Mesenchymal stem cell (in vitro differentiated cells and primary cell): ENCODE measurements at regions not wholly inside any gene's neighbourhood (a gene's known extent, or its start where the extent isn't known, plus 50 kb on each side); places are given as distances from the start of the nearest gene placed in this dataset.

Experiments
- DNase-seq: peaks from one replicate; pipeline ENCODE4 v3.0.0-alpha.2; 2013
- H2AFZ ChIP-seq: one replicate; pipeline ENCODE4 v1.6.1; 2013; ENCODE audit warnings: low read depth, mild to moderate bottlenecking, control low read depth, inconsistent platforms, low read length, moderate library complexity
- H2AK5ac ChIP-seq: 2 replicates; pipeline ENCODE4 v1.6.1; 2013; ENCODE audit warnings: low read length, moderate library complexity, mild to moderate bottlenecking, inconsistent platforms; ENCODE audit not compliant: severe bottlenecking
- H2BK120ac ChIP-seq: one replicate; pipeline ENCODE4 v1.6.1; 2013; ENCODE audit warnings: low read depth, mild to moderate bottlenecking, inconsistent platforms, low read length, moderate library complexity
- H2BK12ac ChIP-seq, 2 experiments: one replicate each; pipeline ENCODE4 v1.6.1; 2013; ENCODE audit warnings: inconsistent platforms in 2 of 2, low read length in 2 of 2, mild to moderate bottlenecking in 2 of 2, moderate library complexity in 2 of 2, control low read depth in 1 of 2
- H2BK15ac ChIP-seq: one replicate; pipeline ENCODE4 v1.6.1; 2013; ENCODE audit warnings: mild to moderate bottlenecking, low read depth, inconsistent platforms; ENCODE audit not compliant: poor library complexity, severe bottlenecking
- H2BK5ac ChIP-seq: 2 replicates; pipeline ENCODE4 v1.6.1; 2013; ENCODE audit warnings: low read depth, mild to moderate bottlenecking, low read length, control low read depth, inconsistent platforms; ENCODE audit not compliant: poor library complexity, severe bottlenecking
- H3K14ac ChIP-seq, 2 experiments: one replicate each; pipeline ENCODE4 v1.6.1; 2013; ENCODE audit warnings: inconsistent platforms in 2 of 2, low read length in 2 of 2, control low read depth in 1 of 2, mild to moderate bottlenecking in 1 of 2, moderate library complexity in 1 of 2
- H3K18ac ChIP-seq, 2 experiments: one replicate each; pipeline ENCODE4 v1.6.1; 2013; ENCODE audit warnings: inconsistent platforms in 2 of 2, low read length in 2 of 2, control low read depth in 1 of 2, low read depth in 1 of 2, mild to moderate bottlenecking in 1 of 2
- H3K23ac ChIP-seq, 2 experiments: one replicate each; pipeline ENCODE4 v1.6.1; 2013; ENCODE audit warnings: inconsistent platforms in 2 of 2, low read length in 2 of 2, mild to moderate bottlenecking in 2 of 2, moderate library complexity in 2 of 2, control low read depth in 1 of 2
- H3K27ac ChIP-seq: 2 replicates; pipeline ENCODE4 v1.5.1; 2013; ENCODE audit warnings: mild to moderate bottlenecking, moderate library complexity, low read length, control low read depth, inconsistent platforms; ENCODE audit not compliant: poor library complexity, severe bottlenecking
- H3K27me3 ChIP-seq, 2 experiments: 2 replicates each; pipeline versions ENCODE4 v1.6.1 to v1.7.0; 2013; ENCODE audit warnings: low read length in 2 of 2, mild to moderate bottlenecking in 2 of 2, moderate library complexity in 2 of 2, control low read depth in 1 of 2, inconsistent platforms in 1 of 2; ENCODE audit not compliant: control insufficient read depth in 1 of 2, insufficient read depth in 1 of 2
- H3K36me3 ChIP-seq, 2 experiments: 2 replicates each; pipeline versions ENCODE4 v1.6.1 to v1.7.0; 2013; ENCODE audit warnings: low read length in 2 of 2, control low read depth in 1 of 2, inconsistent platforms in 1 of 2, low read depth in 1 of 2, mild to moderate bottlenecking in 1 of 2; ENCODE audit not compliant: insufficient read depth in 2 of 2, control insufficient read depth in 1 of 2
- H3K4ac ChIP-seq, 2 experiments: one replicate each; pipeline ENCODE4 v1.6.1; 2013; ENCODE audit warnings: inconsistent platforms in 2 of 2, low read length in 2 of 2, mild to moderate bottlenecking in 2 of 2, moderate library complexity in 2 of 2, control low read depth in 1 of 2, low read depth in 1 of 2
- H3K4me1 ChIP-seq: 2 replicates; pipeline ENCODE4 v1.6.1; 2013; ENCODE audit warnings: low read depth, low read length, control low read depth; ENCODE audit not compliant: control insufficient read depth, insufficient read depth
- H3K4me2 ChIP-seq: 2 replicates; pipeline ENCODE4 v1.6.1; 2013; ENCODE audit warnings: low read length, mild to moderate bottlenecking, inconsistent platforms; ENCODE audit not compliant: poor library complexity, severe bottlenecking
- H3K4me3 ChIP-seq, 2 experiments: 2 replicates each; pipeline versions ENCODE4 v1.5.1 to v1.7.0; 2013; ENCODE audit warnings: low read length in 2 of 2, mild to moderate bottlenecking in 2 of 2, control low read depth in 1 of 2, low read depth in 1 of 2; ENCODE audit not compliant: insufficient read depth in 1 of 2
- H3K79me1 ChIP-seq: replicated peaks from 2 replicates; pipeline ENCODE4 v1.6.1; 2013; ENCODE audit warnings: mild to moderate bottlenecking, control low read depth, low read length, inconsistent platforms; ENCODE audit not compliant: poor library complexity, severe bottlenecking
- H3K9ac ChIP-seq: 2 replicates; pipeline ENCODE4 v1.7.0; 2013; ENCODE audit warnings: mild to moderate bottlenecking, low read length, moderate library complexity
- H3K9me3 ChIP-seq: 2 replicates; pipeline ENCODE4 v1.7.0; 2013; ENCODE audit warnings: mild to moderate bottlenecking, low read length; ENCODE audit not compliant: control insufficient read depth
- H4K8ac ChIP-seq: one replicate; pipeline ENCODE4 v1.6.1; 2013; ENCODE audit warnings: inconsistent platforms, mild to moderate bottlenecking, low read length, moderate library complexity
- H4K91ac ChIP-seq: one replicate; pipeline ENCODE4 v1.6.1; 2013; ENCODE audit warnings: mild to moderate bottlenecking, low read length, inconsistent platforms
- WGBS: methylation state at CpG from one replicate; pipeline ENCODE4 v1.1.7; 2013; ENCODE audit warnings: mixed read lengths; 5-methylcytosine and 5-hydroxymethylcytosine counted together

GRCh38 chr14:98940693-98941437 is 331.1 kb downstream of the BCL11B start:
- 71% methylated on average over 4 of the region's 5 CpGs for WGBS
- Histone ChIP-seq H3K4me2 (no peak overlapping the region), H3K4me1 (no peaks in the 10 kb centered on the region), H2AK5ac (no peak overlapping the region), H2BK15ac (no peak overlapping the region), H2BK120ac (no peak overlapping the region), H3K23ac (no peak overlapping the region), H3K36me3 (no peaks in the 10 kb centered on the region), H4K8ac (no peak overlapping the region), H3K79me1 (no peaks in the 10 kb centered on the region), H3K4ac (no peak overlapping the region), H2AFZ (no peak overlapping the region), H4K91ac (no peak overlapping the region), H3K14ac (no peak overlapping the region), H3K4me3 (no peak overlapping the region), H2BK12ac (no peak overlapping the region), H3K9me3 (no peaks in the 10 kb centered on the region), H3K27me3 (peaks cover 0 to 51% of the 10 kb centered on the region in 2 experiments), H3K18ac (no peak overlapping the region), H3K27ac (no peak overlapping the region), H3K9ac (no peak overlapping the region), H2BK5ac (no peak overlapping the region)
- DNase-seq, result no peak

DNA sequence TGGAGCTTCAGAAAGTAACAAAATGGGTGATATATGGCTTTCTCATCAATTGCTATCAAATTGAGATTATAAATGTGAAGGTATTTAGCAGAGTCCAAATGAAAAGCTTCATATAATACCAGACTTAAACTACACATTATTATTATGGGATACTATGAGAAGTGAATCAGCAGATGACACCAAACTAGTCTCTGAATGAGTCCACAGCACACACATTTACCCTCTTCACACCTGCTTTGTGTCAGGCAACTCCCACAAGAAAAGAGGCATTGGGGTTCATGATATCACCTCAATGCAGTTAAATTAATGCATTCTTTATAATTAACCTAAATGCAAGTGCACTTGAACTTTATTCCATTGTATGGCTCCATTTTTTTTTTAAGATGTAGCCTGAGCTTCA is 330.5 kb downstream of the BCL11B start:
- H2AFZ ChIP-seq, result no peak overlapping the region
- H2AK5ac ChIP-seq, result no peak overlapping the region
- H3K79me1 ChIP-seq, result no peaks in the 10 kb centered on the region
- no peak overlapping the region for H3K4ac ChIP-seq
- no peak for DNase-seq
- peaks cover 0 to 54% of the 10 kb centered on the region in 2 experiments for H3K27me3 ChIP-seq
- no peaks in the 10 kb centered on the region for H3K36me3 ChIP-seq
- H3K4me1 ChIP-seq, result no peaks in the 10 kb centered on the region
- no peak overlapping the region for H2BK120ac ChIP-seq
- H3K4me3 ChIP-seq, result no peak overlapping the region
- H4K8ac ChIP-seq, result no peak overlapping the region
- H3K4me2 ChIP-seq, result no peak overlapping the region
- H3K18ac ChIP-seq, result no peak overlapping the region
- H3K14ac ChIP-seq, result no peak overlapping the region
- H3K23ac ChIP-seq, result no peak overlapping the region
- no peak overlapping the region for H2BK12ac ChIP-seq
- no peak overlapping the region for H4K91ac ChIP-seq
- H3K9me3 ChIP-seq, result no peaks in the 10 kb centered on the region
- no peak overlapping the region for H2BK15ac ChIP-seq
- H3K27ac ChIP-seq, result no peak overlapping the region
- no peak overlapping the region for H3K9ac ChIP-seq
- no peak overlapping the region for H2BK5ac ChIP-seq

DNA sequence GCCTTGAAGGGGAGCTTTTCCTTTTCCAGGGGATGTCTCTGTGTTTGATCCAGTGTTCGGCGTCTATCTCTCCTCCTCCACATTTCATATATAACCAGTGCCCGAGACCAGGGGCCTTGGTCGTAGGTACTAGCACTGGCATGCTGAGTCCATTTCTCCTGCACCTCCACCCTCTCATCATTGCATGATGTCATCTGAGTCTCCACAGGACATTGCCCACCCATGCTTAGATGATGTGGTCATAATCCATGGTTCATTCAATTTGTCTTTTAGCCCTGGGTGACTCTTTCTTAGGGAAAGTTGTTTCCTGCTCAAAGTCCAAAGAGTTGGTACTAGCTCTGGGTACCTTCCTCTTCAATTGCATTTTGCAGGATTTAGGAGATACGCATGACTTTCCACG is 328.1 kb downstream of the BCL11B start:
- H2BK120ac ChIP-seq, result no peak overlapping the region
- no peak overlapping the region for H3K14ac ChIP-seq
- no peak overlapping the region for H3K23ac ChIP-seq
- H2AFZ ChIP-seq, result no peak overlapping the region
- no peak overlapping the region for H2BK5ac ChIP-seq
- H3K9me3 ChIP-seq, result no peaks in the 10 kb centered on the region
- no peaks in the 10 kb centered on the region for H3K79me1 ChIP-seq
- no peak overlapping the region for H2AK5ac ChIP-seq
- no peak for DNase-seq
- peaks cover 0 to 51% of the 10 kb centered on the region in 2 experiments for H3K27me3 ChIP-seq
- no peak overlapping the region for H2BK12ac ChIP-seq
- H4K8ac ChIP-seq, result no peak overlapping the region
- WGBS, result 83% methylated on average over 6 of the region's 6 CpGs
- H3K9ac ChIP-seq, result no peak overlapping the region
- no peaks in the 10 kb centered on the region for H3K4me1 ChIP-seq
- no peak overlapping the region for H3K18ac ChIP-seq
- H4K91ac ChIP-seq, result no peak overlapping the region
- no peaks in the 10 kb centered on the region for H3K36me3 ChIP-seq
- H3K27ac ChIP-seq, result no peak overlapping the region
- no peak overlapping the region for H3K4ac ChIP-seq
- no peak overlapping the region for H3K4me2 ChIP-seq
- H2BK15ac ChIP-seq, result no peak overlapping the region
- no peak overlapping the region for H3K4me3 ChIP-seq

DNA sequence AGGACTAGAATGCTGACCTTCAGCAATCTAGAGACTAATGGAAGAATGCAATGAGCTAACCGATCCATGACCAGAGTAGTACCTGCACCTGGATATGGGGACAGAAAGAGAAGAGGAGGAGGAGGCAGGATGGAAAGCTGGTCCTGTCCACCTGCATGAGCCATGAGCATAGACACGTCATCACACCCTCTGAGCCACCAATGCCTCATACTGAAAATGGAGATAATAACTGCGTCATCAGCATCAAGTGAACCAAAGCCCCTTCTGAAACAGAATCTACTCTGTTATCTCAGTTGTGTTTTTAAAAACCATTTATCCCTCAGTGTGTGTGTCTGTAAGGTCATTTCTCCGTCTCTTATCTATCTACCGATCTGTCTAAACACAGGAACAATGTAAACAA is 327.0 kb downstream of the BCL11B start:
- H4K8ac ChIP-seq, result no peak overlapping the region
- H3K27me3 ChIP-seq, result peaks cover 0 to 45% of the 10 kb centered on the region in 2 experiments
- H3K9ac ChIP-seq, result no peak overlapping the region
- H2BK5ac ChIP-seq, result no peak overlapping the region
- no peak overlapping the region for H3K14ac ChIP-seq
- no peak overlapping the region for H2BK120ac ChIP-seq
- no peak overlapping the region for H2BK15ac ChIP-seq
- no peak for DNase-seq
- H3K18ac ChIP-seq, result no peak overlapping the region
- H3K4ac ChIP-seq, result no peak overlapping the region
- no peaks in the 10 kb centered on the region for H3K9me3 ChIP-seq
- 91% methylated on average over 3 of the region's 5 CpGs for WGBS
- H2AK5ac ChIP-seq, result no peak overlapping the region
- no peaks in the 10 kb centered on the region for H3K4me1 ChIP-seq
- H4K91ac ChIP-seq, result no peak overlapping the region
- no peak overlapping the region for H3K4me3 ChIP-seq
- H3K4me2 ChIP-seq, result no peak overlapping the region
- H3K79me1 ChIP-seq, result no peaks in the 10 kb centered on the region
- no peak overlapping the region for H2BK12ac ChIP-seq
- H2AFZ ChIP-seq, result no peak overlapping the region
- H3K27ac ChIP-seq, result no peak overlapping the region
- H3K36me3 ChIP-seq, result no peaks in the 10 kb centered on the region
- H3K23ac ChIP-seq, result no peak overlapping the region
